Heart right ventricle (tissue), 16 donors: ENCODE measurements at regions not wholly inside any gene's neighbourhood (a gene's known extent, or its start where the extent isn't known, plus 50 kb on each side); places are given as distances from the start of the nearest gene placed in this dataset.

ENCODE experiments used
- ATAC-seq, 8 donors: fragments of 200-7000 bp; cut with Tn5 transposase; one replicate each; pipeline ENCODE4 v1.9.1; 2020; ENCODE audit warnings: mild to moderate bottlenecking in 8 of 8, moderate library complexity in 8 of 8, moderate number of reproducible peaks in 1 of 8
- DNase-seq, 2 donors: peaks; one replicate each; pipeline ENCODE4 v3.0.0-alpha.2; 2020
- H3K27ac ChIP-seq, 10 donors: fragments of 200-600 bp; sonication (generic) in 2 of 10; one replicate each; pipeline versions ENCODE4 v1.5.0 to v1.8.0; 2020 to 2022; ENCODE audit warnings: mild to moderate bottlenecking in 3 of 10
- H3K27me3 ChIP-seq, 7 donors: fragments of 200-600 bp; one replicate each; pipeline ENCODE4 v1.8.0; 2021 to 2022; ENCODE audit warnings: mild to moderate bottlenecking in 2 of 7
- H3K36me3 ChIP-seq, 9 donors: fragments of 200-600 bp; sonication (generic) in 1 of 9; one replicate each; pipeline versions ENCODE4 v1.5.0 to v1.8.0; 2020 to 2022; ENCODE audit warnings: mild to moderate bottlenecking in 2 of 9
- H3K4me1 ChIP-seq, 9 donors: fragments of 200-600 bp; sonication (generic) in 1 of 9; one replicate each; pipeline versions ENCODE4 v1.5.0 to v1.8.0; 2020 to 2022; ENCODE audit warnings: mild to moderate bottlenecking in 4 of 9
- H3K4me3 ChIP-seq, 10 donors: fragments of 200-600 bp; sonication (generic) in 2 of 10; one replicate each; pipeline versions ENCODE4 v1.5.0 to v1.8.0; 2020 to 2022; ENCODE audit warnings: mild to moderate bottlenecking in 7 of 10, moderate library complexity in 2 of 10
- H3K9me3 ChIP-seq, 11 donors: fragments of 200-600 bp in 10 of 11; sonication (generic) in 2 of 11; one replicate each; pipeline versions ENCODE4 v1.5.0 to v1.8.0; 2013 to 2022; ENCODE audit warnings: mild to moderate bottlenecking in 2 of 11, control low read depth in 1 of 11, moderate library complexity in 1 of 11
- whole genome bisulfite sequencing, 2 donors: extraction: QIAGEN DNeasy Blood & Tissue Kit; methylation state at CpG; one replicate each; pipeline ENCODE4 v1.1.7; 2013; ENCODE audit warnings: inconsistent platforms in 1 of 2; 5-methylcytosine and 5-hydroxymethylcytosine counted together
- intact Hi-C, 10 donors: fragments of 100-400 bp; cut with DNase I; formaldehyde crosslinking; loops; one replicate each; pipeline versions ENCODE4 v1.11.1 to v1.14.2; 2022
- TF ChIP-seq, protein P1 (sequence below), 9 donors: fragments of 200-600 bp; sonication (generic) in 2 of 9; IDR thresholded peaks; one replicate each; pipeline versions ENCODE4 v1.5.0 to v1.8.0; 2021 to 2022; ENCODE audit warnings: antibody characterized with exemption in 9 of 9, mild to moderate bottlenecking in 5 of 9, moderate library complexity in 1 of 9
- donor health status: Arrhythmogenic right ventricular cardiomyopathy.
- donor health status: ischemic (EF 13 %, LVEDD 7.1; RV severe dilation, severe dysfunction).
- donor health status: healthy with polysubstance abuse.
- donor health status: DM: no; HTN: yes; CAD: no.
- donor health status: DM: no; HTN: no; CAD: no.
- donor health status: ischemic (EF 25% LVEDD 6.9; RV normal size, moderate dysfunction).
- donor health status: ischemic (EF 25% LVEDD 5.7; RV mildly dilated, moderate dysfunction).
- donor health status: healthy.
- donor health status: DM: yes; HTN: yes; CAD: no.
- donor health status: Ischemic cardiomyopathy.
- donor health status: ischemic (EF 35%, LVEDD 5.7; RV mildly dilated, moderate dysfunction).
- donor health status: nonischemic (EF 11% LVEDD 7.7; RV severe dilation, severe dysfunction).
- donor health status: DM: yes; HTN: yes; CAD: no.
- donor health status: PGD.
- donor health status: ischemic (EF 29% LVEDD 5.4; RV normal size, mild dysfunction).
- donor health status: nonischemic (EF 23%, LVEDD 6.1; RV moderate dilation, normal function).

GRCh38 chr1:55584526-55585401 is 369.6 kb upstream of the USP24 start:
- ATAC-seq (peak in 4 of 8 donors; percentile 21 to 30 (median 26)), DNase-seq (no peak)
- Histone ChIP-seq H3K4me3 (no peak overlapping the region), H3K27me3 (no peaks in the 10 kb centered on the region), H3K4me1 (peaks cover 0 to 26% (median 4%) of the 10 kb centered on the region in 9 donors), H3K36me3 (no peaks in the 10 kb centered on the region), H3K27ac (peak overlapping the region in 1 of 10 donors; percentile 1), H3K9me3 (no peaks in the 10 kb centered on the region)
- intact Hi-C loops: loop anchor here in 2 of 10 donors (10.0 kb wide), 2 partner anchors 810 to 1000 kb away; no protein-coding TSS in a partner anchor
- TF ChIP-seq, protein P1, sequence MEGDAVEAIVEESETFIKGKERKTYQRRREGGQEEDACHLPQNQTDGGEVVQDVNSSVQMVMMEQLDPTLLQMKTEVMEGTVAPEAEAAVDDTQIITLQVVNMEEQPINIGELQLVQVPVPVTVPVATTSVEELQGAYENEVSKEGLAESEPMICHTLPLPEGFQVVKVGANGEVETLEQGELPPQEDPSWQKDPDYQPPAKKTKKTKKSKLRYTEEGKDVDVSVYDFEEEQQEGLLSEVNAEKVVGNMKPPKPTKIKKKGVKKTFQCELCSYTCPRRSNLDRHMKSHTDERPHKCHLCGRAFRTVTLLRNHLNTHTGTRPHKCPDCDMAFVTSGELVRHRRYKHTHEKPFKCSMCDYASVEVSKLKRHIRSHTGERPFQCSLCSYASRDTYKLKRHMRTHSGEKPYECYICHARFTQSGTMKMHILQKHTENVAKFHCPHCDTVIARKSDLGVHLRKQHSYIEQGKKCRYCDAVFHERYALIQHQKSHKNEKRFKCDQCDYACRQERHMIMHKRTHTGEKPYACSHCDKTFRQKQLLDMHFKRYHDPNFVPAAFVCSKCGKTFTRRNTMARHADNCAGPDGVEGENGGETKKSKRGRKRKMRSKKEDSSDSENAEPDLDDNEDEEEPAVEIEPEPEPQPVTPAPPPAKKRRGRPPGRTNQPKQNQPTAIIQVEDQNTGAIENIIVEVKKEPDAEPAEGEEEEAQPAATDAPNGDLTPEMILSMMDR (IDR thresholded peaks at IDR 0.05): peak in 1 of 9 donors; percentile 13
- 60 to 64% methylated on average over 2 of the region's 2 CpGs for WGBS, 2 donors

- WGBS, 2 donors: 90 to 94% methylated on average over 4 of the region's 4 CpGs
- intact Hi-C loops: loop anchor here in 2 of 10 donors (10.0 kb wide), 2 partner anchors 813 to 1003 kb away; no protein-coding TSS in a partner anchor
- ATAC-seq (no peak), DNase-seq (no peak)
- Histone ChIP-seq H3K4me3 (no peak overlapping the region), H3K27me3 (no peaks in the 10 kb centered on the region), H3K4me1 (peaks cover 0 to 16% (median 4%) of the 10 kb centered on the region in 9 donors), H3K9me3 (no peaks in the 10 kb centered on the region), H3K36me3 (no peaks in the 10 kb centered on the region), H3K27ac (peak overlapping the region in 3 of 10 donors; percentile 39 to 67 (median 42))
- TF ChIP-seq, protein P1 (IDR thresholded peaks at IDR 0.05): no peak
Observed at GRCh38 chr1:55582084-55582483, 366.9 kb upstream of the USP24 start.

DNA sequence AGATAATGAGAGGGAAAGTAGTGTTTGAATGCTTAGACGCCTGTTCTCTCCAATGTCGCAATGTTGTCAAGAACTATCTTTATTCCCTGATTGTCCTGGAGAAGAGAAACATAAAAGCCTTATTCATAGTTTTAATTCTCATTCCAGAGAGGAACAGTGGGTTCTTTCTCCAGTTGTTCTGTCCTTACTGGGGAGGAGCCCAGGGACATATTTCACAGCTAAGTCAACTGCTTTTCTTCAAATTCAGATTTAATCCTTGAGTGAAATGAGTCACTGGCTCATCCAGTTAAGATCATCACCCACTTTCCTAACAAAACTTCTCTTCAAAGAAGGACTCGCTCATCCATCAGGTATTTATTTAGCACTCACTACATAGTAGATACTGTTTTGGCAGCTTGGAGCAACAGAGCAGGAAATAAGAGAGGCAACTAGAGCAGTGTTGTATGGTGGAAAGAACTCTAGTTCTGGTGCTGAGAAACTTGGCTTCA is 365.7 kb upstream of the USP24 start:
- ATAC-seq: peak; percentile 56 to 87 (median 72)
- peaks cover 0 to 16% (median 4%) of the 10 kb centered on the region in 9 donors for H3K4me1 ChIP-seq

More for the DNA sequence above, 365.7 kb upstream of the USP24 start:
- TF ChIP-seq, protein P1 (IDR thresholded peaks at IDR 0.05): no peak
- H3K4me3 ChIP-seq: no peak overlapping the region
- 62 to 71% methylated on average over 3 of the region's 3 CpGs for WGBS, 2 donors
- no peaks in the 10 kb centered on the region for H3K36me3 ChIP-seq
- no peak for DNase-seq
- intact Hi-C loops: loop anchor here in 2 of 10 donors (10.0 kb wide), 2 partner anchors 814 to 1004 kb away; no protein-coding TSS in a partner anchor
- H3K27ac ChIP-seq: peak overlapping the region in 7 of 10 donors; percentile 20 to 67 (median 42)
- no peaks in the 10 kb centered on the region for H3K27me3 ChIP-seq
- H3K9me3 ChIP-seq: no peaks in the 10 kb centered on the region
